ENCODE measurements at regions not wholly inside any gene's neighbourhood (a gene's known extent, or its start where the extent isn't known, plus 50 kb on each side); places are given as distances from the start of the nearest gene placed in this dataset.

GRCh38 chr5:8644377-8644776 lies 775.4 kb downstream of the MTRR start:
- DNase-seq (ENCODE audit: low read depth) = no peak

- no peak for DNase-seq (ENCODE audit: low read depth)
Observed at GRCh38 chr5:8647111-8647510, 778.2 kb downstream of the MTRR start.

- no peak for DNase-seq (ENCODE audit: low read depth)
Observed at GRCh38 chr5:8650186-8650585, 781.2 kb downstream of the MTRR start.

DNA sequence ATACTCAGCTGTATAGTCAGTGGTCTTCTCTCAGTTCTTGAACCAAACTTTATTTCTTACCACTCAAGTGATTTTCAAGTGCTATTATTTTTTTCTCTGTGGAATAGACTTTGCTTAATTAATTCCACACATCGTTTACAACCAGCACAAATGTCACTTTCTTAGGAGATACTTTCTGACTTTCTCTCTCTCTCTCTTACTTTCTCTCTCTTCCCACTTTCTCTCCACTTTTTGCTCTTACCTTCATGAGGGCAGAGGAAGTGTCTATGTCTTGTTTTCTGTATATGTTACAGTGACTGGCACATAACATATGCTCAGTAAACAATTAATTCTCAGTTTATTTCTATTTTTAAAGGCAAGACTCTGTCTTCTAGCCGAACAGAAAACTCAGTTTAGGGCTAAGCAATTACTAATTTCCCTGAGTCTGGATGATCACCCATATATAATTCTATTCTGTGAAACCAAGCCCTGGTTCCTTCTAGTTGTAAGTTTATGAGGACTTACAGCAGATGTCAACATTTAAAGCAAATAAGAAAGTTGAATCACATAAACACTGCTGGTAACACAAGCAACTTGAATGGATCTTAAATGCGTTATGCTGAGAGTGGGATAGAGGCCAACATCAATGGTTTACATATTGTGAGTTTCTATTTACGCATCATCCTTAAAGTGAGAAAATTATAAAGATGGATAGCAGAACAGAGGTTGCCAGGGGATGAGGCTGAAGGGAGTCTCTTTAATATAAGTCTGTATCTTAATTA lies 791.4 kb downstream of the MTRR start:
- no peak for DNase-seq (ENCODE audit: low read depth)

GRCh38 chr5:8663374-8663773 lies 794.4 kb downstream of the MTRR start:
- DNase-seq (ENCODE audit: low read depth) = no peak

GRCh38 chr5:8675182-8675581 lies 806.2 kb downstream of the MTRR start:
- DNase-seq (ENCODE audit: low read depth) = no peak

GRCh38 chr5:8676695-8677094 lies 807.7 kb downstream of the MTRR start:
- DNase-seq (ENCODE audit: low read depth) = no peak

DNA sequence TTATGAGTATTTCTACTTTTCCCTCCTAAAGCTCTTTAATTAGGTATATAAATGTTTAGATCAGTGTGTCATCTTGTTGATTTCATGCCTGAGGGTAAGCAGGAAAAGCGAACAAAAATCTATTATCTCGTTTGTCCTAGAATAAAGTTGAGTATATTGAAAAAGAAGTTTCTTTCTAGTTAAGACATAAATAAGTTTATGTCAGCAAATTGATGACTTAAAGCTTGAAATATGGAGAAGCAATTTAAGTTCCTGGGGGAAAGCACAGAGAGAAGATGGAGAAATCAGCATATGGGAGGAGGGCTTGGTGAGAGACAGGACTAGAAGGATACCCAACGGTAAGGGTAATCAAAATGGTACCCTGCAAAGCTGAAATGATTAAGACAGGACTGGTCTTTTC lies 813.4 kb downstream of the MTRR start:
- DNase-seq (ENCODE audit: low read depth) = no peak

DNA sequence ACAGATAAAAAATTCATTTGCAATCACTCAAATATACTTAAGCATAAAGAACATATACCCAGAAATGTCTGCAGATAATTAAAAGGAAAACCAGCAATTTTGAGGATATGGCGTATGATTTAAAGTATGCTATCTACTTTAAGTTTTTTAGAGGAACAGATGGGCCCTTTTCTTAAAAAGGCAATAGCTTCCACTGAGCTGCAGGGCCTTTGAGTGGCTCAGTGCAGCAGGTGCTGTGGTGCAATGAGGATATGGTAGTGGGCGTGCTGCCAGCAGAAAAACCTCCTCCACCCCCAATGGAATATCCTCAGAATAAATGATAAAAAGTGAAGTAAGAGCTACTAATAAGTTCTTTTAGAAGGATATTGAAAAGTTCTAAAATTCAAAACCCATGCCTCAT lies 814.5 kb downstream of the MTRR start:
- no peak for DNase-seq (ENCODE audit: low read depth)

DNA sequence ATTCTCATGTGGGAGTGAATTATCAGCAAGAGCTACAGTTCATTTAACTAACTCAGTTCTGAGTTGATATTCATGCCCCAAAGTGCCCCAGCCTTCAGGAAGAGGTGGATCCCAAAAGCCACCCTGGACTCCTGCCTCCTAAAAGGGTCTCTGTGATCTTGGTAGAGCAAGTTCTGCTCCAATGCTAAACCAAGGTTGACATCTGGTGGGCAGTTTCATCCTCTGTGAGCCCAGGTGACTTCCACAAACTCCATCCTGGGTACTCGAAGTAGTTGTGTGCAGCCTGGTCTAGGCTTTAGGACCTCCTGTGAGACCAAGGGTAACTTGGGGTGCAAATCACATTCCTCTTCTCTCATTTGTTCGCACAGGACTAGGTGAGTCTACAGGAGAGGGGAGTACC lies 816.8 kb downstream of the MTRR start:
- DNase-seq (ENCODE audit: low read depth) = no peak

DNA sequence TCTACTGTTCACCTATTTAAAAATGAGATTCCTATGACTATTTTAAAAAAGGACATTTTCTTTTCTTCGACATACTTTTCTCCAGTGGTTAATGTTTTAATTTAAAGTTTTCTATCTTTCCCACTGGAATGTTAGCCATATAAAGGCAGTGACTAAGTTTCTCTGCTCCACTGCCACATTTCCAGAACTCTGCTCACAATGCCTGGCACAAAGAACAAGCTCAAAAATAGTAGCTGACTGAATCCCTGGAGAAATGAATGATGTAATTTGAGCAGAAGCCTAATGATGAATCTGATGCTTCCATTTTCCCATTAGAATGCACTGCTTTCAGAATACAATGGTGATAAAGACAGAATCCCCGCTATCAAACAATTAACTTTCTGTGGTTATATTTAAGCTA lies 817.8 kb downstream of the MTRR start:
- no peak for DNase-seq (ENCODE audit: low read depth)

DNA sequence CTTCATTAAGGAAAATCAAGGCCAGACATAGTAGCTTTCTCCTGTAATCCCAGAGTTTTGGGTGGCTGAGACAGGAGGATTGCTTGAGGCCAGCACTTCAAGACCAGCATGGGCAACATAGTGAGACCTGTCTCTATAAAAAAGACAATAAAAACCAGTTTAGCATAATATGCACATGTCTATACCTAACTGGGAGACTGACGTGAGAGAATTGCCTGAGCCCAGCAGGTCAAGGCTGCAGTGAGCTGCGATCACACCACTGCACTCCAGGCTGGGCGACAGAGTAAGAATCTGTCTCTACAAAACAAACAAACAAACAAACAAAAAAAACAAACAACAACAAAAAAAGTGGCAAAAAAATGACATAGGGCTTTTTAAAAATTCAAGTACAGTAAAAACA lies 820.8 kb downstream of the MTRR start:
- no peak for DNase-seq (ENCODE audit: low read depth)

- no peak for DNase-seq (ENCODE audit: low read depth)
Observed at GRCh38 chr5:8691221-8691620, 822.3 kb downstream of the MTRR start.

- DNase-seq (ENCODE audit: low read depth) = no peak
Observed at GRCh38 chr5:8693341-8693844, 824.4 kb downstream of the MTRR start.

GRCh38 chr5:8694545-8694944 lies 825.6 kb downstream of the MTRR start:
- DNase-seq (ENCODE audit: low read depth) = no peak

DNA sequence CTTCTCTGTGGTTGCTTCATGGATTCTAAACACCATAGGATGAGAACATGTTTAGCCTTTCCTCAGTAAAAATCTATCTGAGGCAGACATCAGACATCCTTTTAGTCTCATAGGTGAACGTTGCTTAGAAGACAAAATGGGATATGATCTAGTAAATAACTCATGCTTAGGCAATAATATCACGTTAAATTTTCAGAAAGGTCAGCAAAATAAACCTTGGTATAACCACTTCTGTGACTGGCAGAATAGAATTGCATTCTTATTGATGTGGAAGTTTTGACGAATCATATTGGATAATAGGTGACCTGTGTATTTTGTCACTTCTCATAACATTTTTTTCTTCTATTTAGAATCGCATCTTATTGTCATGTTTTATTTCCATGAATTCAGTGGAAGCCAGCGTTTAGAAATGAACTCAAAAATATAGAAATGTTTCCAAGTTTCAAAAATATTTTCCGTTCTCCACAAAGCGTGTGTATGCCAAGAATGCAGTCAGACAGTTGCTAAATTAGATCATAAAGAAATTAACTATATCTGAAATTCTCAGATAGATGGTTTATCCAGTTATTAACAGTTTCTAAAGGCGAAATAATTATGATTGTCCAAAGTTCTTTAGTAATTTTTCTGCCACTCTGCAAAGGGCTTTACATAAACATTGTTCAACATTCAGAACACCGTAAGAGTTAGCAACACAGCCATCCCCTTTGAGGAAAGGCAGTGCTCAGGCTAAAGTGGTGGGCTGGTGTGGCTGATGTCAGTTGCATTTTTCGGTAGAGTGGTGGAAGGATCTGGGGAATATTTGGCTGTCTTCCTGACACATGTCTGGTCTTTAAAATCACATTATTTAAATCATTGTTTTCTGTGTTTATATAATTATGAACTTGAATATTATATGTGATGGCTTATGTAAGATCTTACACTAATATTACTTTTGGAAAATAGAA lies 827.2 kb downstream of the MTRR start:
- no peak for DNase-seq (ENCODE audit: low read depth)

DNA sequence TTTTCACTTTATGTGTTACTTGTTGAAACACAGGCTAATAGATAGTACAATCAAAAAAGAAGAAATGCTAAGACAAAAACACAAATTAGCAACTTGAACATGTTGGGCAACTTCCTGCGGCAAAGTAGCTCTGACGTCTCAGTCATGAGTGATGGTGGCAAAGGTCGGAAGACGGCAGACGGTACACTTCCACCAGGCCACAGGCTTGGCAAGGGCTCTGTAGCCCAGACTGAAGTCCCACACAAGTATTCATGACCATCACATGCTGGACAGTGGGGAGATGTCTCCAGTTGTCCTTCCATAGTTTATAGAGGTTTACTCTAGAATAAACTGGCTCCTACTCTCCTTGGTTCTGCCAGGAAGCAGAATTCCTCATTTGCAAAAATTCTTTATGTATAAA lies 831.3 kb downstream of the MTRR start:
- DNase-seq (ENCODE audit: low read depth) = no peak

GRCh38 chr5:8700671-8701070 lies 831.7 kb downstream of the MTRR start:
- no peak for DNase-seq (ENCODE audit: low read depth)

GRCh38 chr5:8701251-8701650 lies 832.3 kb downstream of the MTRR start:
- no peak for DNase-seq (ENCODE audit: low read depth)

GRCh38 chr5:8710426-8710930 lies 835.4 kb downstream of the SEMA5A start:
- no peak for DNase-seq (ENCODE audit: low read depth)

- DNase-seq (ENCODE audit: low read depth) = no peak
Observed at GRCh38 chr5:8714198-8714597, 831.7 kb downstream of the SEMA5A start.

GRCh38 chr5:8714861-8715260 lies 831.0 kb downstream of the SEMA5A start:
- no peak for DNase-seq (ENCODE audit: low read depth)

DNA sequence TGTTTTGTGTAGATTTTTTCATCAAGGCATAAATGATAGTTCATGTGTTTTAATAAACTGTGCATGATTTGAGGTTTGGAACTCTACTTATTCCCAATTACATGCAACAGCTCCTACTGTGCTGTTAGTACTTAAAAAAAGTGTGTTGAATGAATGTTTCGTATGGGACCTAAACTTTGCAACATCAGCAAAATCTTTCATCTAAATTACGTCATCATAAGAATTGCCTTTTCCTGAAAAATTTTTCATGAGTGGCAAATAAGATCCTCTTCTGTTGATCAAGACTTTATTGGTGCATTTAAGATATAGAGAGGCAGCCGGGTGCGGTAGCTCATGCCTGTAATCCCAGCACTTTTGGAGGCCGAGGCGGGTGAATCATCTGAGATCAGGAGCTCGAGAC lies 826.1 kb downstream of the SEMA5A start:
- no peak for DNase-seq (ENCODE audit: low read depth)

Measured in stimulated activated CD8-positive, alpha-beta memory T cell treated with anti-CD3 and anti-CD28 coated beads, Interleukin-7, amount 100 ng/mL, for 24 hours (primary cell).